Activated CD4-positive, alpha-beta T cell treated with anti-CD3 and anti-CD28 coated beads for 36 hours (primary cell): ENCODE measurements at regions not wholly inside any gene's neighbourhood (a gene's known extent, or its start where the extent isn't known, plus 50 kb on each side); places are given as distances from the start of the nearest gene placed in this dataset.
"Not testable (repeated sequence)": the region's sequence is repeated elsewhere in the genome, so short reads cannot be mapped to it uniquely, and the experiment has no call there.

Experiments used
- ATAC-seq: fragments of 200-7000 bp; cut with Tn5 transposase; one replicate; pipeline ENCODE4 v1.10.0; 2021; ENCODE audit warnings: mild to moderate bottlenecking, moderate library complexity
- CTCF ChIA-PET: fragments of 350-600 bp; sonication (Branson Sonifier 250); formaldehyde crosslinking; loops from one replicate; lab custom pipeline; 2021; ENCODE audit warnings: antibody characterized with exemption; lab: Charles Lee
- POLR2A ChIA-PET: fragments of 350-600 bp; sonication (Branson Sonifier 250); formaldehyde crosslinking; loops from one replicate; lab custom pipeline; 2021; ENCODE audit warnings: antibody characterized with exemption, inconsistent platforms; lab: Charles Lee
- DNase-seq: peaks from one replicate; pipeline ENCODE4 v3.0.0-alpha.2; 2020
- H3K27ac Mint-ChIP-seq: one replicate; pipeline ENCODE4 v1.8.0; 2021; ENCODE audit warnings: mixed read lengths
- H3K27me3 Mint-ChIP-seq: one replicate; pipeline ENCODE4 v1.8.0; 2021; ENCODE audit warnings: mixed read lengths
- H3K36me3 Mint-ChIP-seq: one replicate; pipeline ENCODE4 v1.8.0; 2021; ENCODE audit warnings: low read depth, mixed read lengths
- H3K4me1 Mint-ChIP-seq: one replicate; pipeline ENCODE4 v1.8.0; 2021; ENCODE audit warnings: mixed read lengths
- H3K4me3 Mint-ChIP-seq: one replicate; pipeline ENCODE4 v1.8.0; 2021; ENCODE audit warnings: mild to moderate bottlenecking, moderate library complexity, mixed read lengths
- H3K9me3 Mint-ChIP-seq: one replicate; pipeline ENCODE4 v1.8.0; 2021; ENCODE audit warnings: low read depth, mixed read lengths
- intact Hi-C, 2 experiments: fragments of 100-400 bp; cut with DNase I in 1 of 2; cut with micrococcal nuclease in 1 of 2; formaldehyde crosslinking; loops; one replicate each; pipeline versions ENCODE4 v1.14.2 to v1.15.1; 2022 to 2024; cut with DNase I, micrococcal nuclease

DNA sequence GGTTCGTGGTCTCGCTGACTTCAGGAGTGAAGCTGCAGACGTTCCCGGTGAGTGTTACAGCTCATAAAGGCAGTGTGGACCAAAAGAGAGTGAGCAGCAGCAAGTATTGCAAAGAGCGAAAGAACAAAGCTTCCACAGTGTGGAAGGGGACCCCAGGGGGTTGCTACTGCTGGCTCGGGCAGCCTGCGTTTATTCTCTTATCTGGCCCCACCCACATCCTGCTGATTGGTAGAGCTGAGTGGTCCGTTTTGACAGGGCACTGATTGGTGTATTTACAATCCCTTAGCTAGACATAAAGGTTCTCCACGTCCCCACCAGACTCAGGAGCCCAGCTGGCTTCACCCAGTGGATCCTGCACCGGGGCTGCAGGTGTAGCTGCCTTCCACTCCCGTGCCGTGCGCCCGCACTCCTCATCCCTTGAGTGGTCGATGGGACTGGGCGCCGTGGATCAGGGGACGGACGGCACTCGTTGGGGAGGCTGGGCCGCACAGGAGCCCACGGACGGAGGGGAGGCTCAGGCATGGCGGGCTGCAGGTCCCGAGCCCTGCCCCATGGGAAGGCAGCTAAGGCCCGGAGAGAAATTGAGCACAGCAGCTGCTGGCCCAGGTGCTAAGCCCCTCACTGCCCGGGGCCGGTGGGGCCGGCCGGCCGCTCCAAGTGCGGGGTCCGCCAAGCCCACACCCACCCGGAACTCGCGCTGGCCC is 2661.6 kb upstream of the PCDH20 start:
- H3K4me1 Mint-ChIP-seq, H3K27me3 Mint-ChIP-seq, POLR2A ChIA-PET, ATAC-seq, DNase-seq, H3K27ac Mint-ChIP-seq, H3K36me3 Mint-ChIP-seq, H3K4me3 Mint-ChIP-seq, intact Hi-C loops, H3K9me3 Mint-ChIP-seq: not testable (repeated sequence)
- CTCF ChIA-PET, result interaction anchor here (0.9 kb wide), 1 partner anchor 12 kb away, joined by 3 read pairs; no protein-coding TSS in a partner anchor

DNA sequence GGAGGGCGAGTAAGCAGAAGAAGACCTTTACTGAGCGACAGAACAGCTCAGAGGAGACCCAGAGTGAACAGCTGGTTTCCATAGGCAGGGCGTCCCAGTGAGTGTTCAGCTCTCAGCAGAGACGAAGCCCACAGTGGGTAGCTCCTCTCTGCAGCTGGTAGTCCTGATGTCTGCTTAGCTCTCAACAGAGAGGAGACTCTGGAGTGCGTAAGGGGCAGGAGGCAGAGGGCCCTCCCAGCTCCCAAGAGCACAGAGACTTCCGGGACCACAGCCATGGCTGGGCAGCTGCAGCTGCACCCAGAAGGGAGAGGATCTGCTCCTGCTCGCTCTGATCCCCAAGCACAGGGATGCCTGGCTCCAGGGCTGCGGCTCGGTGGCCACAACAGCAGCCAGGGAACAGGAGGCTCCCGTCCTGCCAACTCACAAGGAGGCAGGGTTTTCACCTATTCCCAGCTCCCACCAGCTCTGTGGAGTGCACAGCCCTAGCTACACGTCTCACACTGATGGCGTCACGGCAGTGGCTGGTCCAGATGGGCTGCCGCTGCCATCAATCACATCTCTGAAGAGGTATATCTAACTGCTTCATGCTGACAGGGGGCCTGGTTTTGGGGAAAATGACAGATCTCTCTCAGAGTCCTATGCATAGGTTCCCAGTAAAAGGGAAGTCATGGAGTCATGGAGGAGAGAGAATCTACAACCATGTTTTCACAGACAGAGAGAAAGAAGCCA is 2660.1 kb upstream of the PCDH20 start:
- peaks cover 5% of the 10 kb centered on the region for H3K9me3 Mint-ChIP-seq
- H3K27ac Mint-ChIP-seq, result no peak overlapping the region
- ChIA-PET CTCF (no interaction called here), POLR2A (no interaction called here)
- no peaks in the 10 kb centered on the region for H3K4me1 Mint-ChIP-seq
- intact Hi-C loops, result no loop called here
- ATAC-seq, result no peak
- no peaks in the 10 kb centered on the region for H3K36me3 Mint-ChIP-seq
- no peak overlapping the region for H3K4me3 Mint-ChIP-seq
- DNase-seq, result no peak
- no peaks in the 10 kb centered on the region for H3K27me3 Mint-ChIP-seq

DNA sequence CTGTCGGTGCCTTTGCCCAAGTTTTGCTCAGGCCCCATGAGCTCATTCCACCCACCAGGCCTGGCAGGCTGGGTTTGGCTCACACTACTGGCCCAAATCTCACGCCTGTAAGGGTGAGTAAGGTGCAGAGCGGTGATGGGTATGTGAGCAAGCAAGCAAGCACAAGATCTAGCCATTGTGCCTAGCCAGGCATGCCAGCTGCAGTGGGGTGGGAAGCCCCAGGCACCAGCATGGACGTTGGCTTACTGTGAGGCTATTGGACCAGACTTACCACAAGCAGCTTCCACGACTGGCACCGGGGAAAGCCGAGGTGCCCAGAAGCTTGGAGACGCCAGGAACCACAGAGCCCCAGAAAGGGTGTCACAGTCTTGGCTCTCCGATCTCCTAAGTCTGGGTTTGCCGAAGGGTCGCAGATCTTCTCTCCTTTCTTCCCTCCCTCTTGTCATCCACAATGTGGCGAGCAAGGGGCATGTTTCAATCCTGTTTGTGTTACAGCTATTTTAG is 2659.4 kb upstream of the PCDH20 start:
- Mint-ChIP-seq H3K27me3 (no peaks in the 10 kb centered on the region), H3K4me3 (no peak overlapping the region), H3K27ac (no peak overlapping the region), H3K36me3 (no peaks in the 10 kb centered on the region), H3K4me1 (no peaks in the 10 kb centered on the region), H3K9me3 (peaks cover 5% of the 10 kb centered on the region)
- ChIA-PET CTCF (no interaction called here), POLR2A (no interaction called here)
- ATAC-seq (no peak), DNase-seq (no peak)
- intact Hi-C loops, result no loop called here

DNA sequence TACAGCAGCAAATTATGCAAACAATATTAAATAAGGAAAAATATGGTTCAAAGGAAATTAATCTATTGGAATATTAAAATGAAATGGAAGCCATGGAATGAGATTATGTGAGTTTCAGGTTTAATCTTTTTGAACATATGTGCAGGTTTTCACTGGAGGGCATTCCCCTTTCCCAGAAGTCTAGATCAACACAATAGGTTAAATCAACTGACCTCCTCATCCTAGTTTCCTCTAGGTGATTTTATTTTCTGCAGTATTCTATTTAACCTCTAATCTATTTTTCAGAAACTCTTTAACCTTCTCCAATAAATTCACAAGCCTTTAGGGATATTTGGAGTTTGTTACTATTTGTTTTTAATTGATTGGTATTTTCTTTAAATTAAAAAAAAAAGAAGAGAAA is 2657.6 kb upstream of the PCDH20 start:
- ChIA-PET POLR2A (no interaction called here), CTCF (no interaction called here)
- no peaks in the 10 kb centered on the region for H3K27me3 Mint-ChIP-seq
- ATAC-seq (no peak), DNase-seq (no peak)
- no peaks in the 10 kb centered on the region for H3K36me3 Mint-ChIP-seq
- no peak overlapping the region for H3K4me3 Mint-ChIP-seq
- H3K9me3 Mint-ChIP-seq, result peaks cover 5% of the 10 kb centered on the region
- H3K4me1 Mint-ChIP-seq, result no peaks in the 10 kb centered on the region
- no peak overlapping the region for H3K27ac Mint-ChIP-seq
- intact Hi-C loops, result no loop called here

DNA sequence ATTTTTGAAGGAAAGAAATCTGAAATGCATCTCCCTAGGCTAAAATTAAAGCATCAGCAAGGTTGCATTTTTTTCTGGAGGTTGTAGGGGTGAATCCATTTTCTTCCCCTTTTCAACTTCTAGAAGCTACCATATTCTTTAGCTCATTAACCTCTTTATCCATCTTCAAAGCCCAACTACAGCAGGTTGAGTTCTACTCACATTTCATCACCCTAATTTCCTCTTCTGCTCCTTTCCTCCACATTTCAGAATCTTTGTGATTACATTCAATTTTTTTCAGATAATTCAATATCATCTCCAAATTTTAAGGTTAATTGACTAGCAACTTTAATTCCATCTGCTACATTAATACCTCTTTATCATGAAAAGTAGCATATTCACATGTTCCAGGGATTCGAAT is 2655.7 kb upstream of the PCDH20 start:
- no peak for ATAC-seq
- no peaks in the 10 kb centered on the region for H3K36me3 Mint-ChIP-seq
- no peak for DNase-seq
- no peaks in the 10 kb centered on the region for H3K4me1 Mint-ChIP-seq
- H3K9me3 Mint-ChIP-seq, result no peaks in the 10 kb centered on the region
- ChIA-PET CTCF (no interaction called here), POLR2A (no interaction called here)
- H3K4me3 Mint-ChIP-seq, result no peak overlapping the region
- intact Hi-C loops, result no loop called here
- H3K27ac Mint-ChIP-seq, result no peak overlapping the region
- H3K27me3 Mint-ChIP-seq, result no peaks in the 10 kb centered on the region

DNA sequence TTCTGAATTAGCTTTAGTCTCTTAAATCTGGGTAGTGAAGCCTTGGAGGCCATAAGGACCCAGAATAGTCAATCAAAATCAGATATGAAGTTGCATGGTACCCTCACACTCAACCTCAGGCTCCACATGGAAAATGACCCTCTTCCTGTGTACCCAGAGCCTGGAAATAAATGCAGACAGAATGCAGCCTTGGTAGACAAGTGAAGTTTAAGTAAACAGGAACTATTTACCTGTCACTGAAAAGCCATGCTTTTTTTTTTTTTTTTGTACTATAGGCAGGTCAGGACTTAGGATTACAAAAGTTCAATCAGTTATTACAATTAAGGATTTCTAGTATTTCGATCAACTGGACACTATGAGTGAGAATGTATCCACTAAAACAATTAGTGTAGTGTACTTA is 2654.2 kb upstream of the PCDH20 start:
- H3K27me3 Mint-ChIP-seq, result no peaks in the 10 kb centered on the region
- CTCF ChIA-PET, result no interaction called here
- intact Hi-C loops, result no loop called here
- H3K4me3 Mint-ChIP-seq, result no peak overlapping the region
- DNase-seq, result no peak
- H3K36me3 Mint-ChIP-seq, result no peaks in the 10 kb centered on the region
- no peaks in the 10 kb centered on the region for H3K4me1 Mint-ChIP-seq
- no peaks in the 10 kb centered on the region for H3K9me3 Mint-ChIP-seq
- no peak overlapping the region for H3K27ac Mint-ChIP-seq
- no peak for ATAC-seq
- POLR2A ChIA-PET, result no interaction called here

DNA sequence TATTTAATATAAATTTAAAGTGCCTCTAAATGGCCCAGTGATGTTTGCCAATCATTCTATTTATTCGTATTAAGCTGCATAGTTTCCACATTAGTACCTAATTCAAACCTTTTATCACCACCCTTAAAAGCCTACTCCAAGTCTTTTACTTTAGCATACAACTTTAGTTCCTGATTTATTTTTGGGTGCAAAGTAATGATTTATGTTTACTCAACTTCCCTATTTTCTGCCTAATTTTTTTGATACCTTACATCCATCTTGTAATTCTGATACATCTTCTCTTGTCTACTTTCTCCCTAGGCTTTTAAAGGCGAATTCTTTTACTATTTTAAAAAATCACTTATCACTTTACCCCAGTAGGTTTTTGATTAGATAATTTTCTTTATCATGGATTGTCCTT is 2651.1 kb upstream of the PCDH20 start:
- H3K27me3 Mint-ChIP-seq, result no peaks in the 10 kb centered on the region
- intact Hi-C loops, result no loop called here
- ChIA-PET CTCF (interaction anchor here (0.6 kb wide), 1 partner anchor 447 kb away, joined by 3 read pairs; no protein-coding TSS in a partner anchor), POLR2A (no interaction called here)
- no peak for DNase-seq
- H3K4me1 Mint-ChIP-seq, result no peaks in the 10 kb centered on the region
- H3K9me3 Mint-ChIP-seq, result peaks cover under 1% of the 10 kb centered on the region
- H3K4me3 Mint-ChIP-seq, result no peak overlapping the region
- no peak overlapping the region for H3K27ac Mint-ChIP-seq
- H3K36me3 Mint-ChIP-seq, result no peaks in the 10 kb centered on the region
- ATAC-seq, result no peak

DNA sequence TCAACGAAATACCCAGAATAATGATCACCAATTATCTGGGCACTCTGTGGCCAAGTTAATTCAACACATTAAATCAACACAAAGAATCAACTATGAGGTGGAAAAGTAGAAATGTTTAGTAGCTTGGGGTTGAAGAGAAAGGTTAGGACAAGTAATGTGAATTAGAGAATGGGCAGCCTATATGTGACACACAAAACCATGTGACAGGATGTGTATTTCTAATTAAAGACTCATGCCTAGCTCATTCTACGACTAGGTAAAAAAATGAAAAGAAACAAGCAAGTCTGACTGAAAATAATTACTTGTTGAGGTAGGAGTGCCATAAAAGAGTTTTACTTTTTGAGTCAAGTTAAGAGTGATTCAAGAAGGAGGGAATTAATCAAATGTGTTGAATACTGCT is 2646.0 kb upstream of the PCDH20 start:
- peaks cover 13% of the 10 kb centered on the region for H3K9me3 Mint-ChIP-seq
- no peak for DNase-seq
- intact Hi-C loops, result no loop called here
- H3K4me3 Mint-ChIP-seq, result no peak overlapping the region
- H3K36me3 Mint-ChIP-seq, result no peaks in the 10 kb centered on the region
- H3K4me1 Mint-ChIP-seq, result no peaks in the 10 kb centered on the region
- ChIA-PET CTCF (interaction anchor here (0.8 kb wide), 1 partner anchor 1173 kb away, joined by 4 read pairs; no protein-coding TSS in a partner anchor), POLR2A (interaction anchor here (0.6 kb wide), 1 partner anchor 552 kb away, joined by 4 read pairs; no protein-coding TSS in a partner anchor)
- no peak for ATAC-seq
- no peak overlapping the region for H3K27ac Mint-ChIP-seq
- no peaks in the 10 kb centered on the region for H3K27me3 Mint-ChIP-seq

DNA sequence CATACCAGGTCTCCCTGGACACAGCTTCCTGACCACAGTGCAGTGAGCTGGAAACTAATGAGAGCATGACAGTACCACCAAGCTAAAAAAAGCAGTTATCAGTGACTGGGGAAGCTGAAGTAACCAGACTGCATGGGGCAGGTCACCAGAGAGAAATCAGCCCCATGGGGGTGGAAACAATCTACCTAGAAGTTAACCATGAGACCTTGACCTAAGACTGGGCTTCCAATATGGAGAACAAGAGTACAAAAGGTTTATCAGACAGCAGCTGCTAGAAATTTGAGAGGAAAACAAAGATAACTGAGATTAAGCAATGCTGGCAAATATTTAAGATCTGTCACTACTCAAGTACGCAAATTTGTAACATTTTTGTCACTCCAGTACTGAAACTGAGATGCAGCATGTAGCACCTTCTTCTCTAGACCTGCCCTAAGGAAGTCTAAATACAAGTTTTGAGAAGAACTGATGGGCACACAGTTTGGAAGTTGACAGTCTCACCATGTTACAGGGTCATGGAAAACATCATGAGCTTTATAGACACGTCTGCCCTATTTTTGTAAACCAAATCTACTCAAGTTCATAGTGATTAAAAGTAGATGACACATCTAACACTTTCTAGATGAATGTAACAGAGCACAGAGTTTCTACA is 2641.8 kb upstream of the PCDH20 start:
- H3K27ac Mint-ChIP-seq, result no peak overlapping the region
- H3K27me3 Mint-ChIP-seq, result no peaks in the 10 kb centered on the region
- no peaks in the 10 kb centered on the region for H3K4me1 Mint-ChIP-seq
- H3K9me3 Mint-ChIP-seq, result peaks cover 20% of the 10 kb centered on the region
- no peaks in the 10 kb centered on the region for H3K36me3 Mint-ChIP-seq
- ChIA-PET CTCF (no interaction called here), POLR2A (no interaction called here)
- DNase-seq (no peak), ATAC-seq (no peak)
- H3K4me3 Mint-ChIP-seq, result no peak overlapping the region
- intact Hi-C loops, result no loop called here

DNA sequence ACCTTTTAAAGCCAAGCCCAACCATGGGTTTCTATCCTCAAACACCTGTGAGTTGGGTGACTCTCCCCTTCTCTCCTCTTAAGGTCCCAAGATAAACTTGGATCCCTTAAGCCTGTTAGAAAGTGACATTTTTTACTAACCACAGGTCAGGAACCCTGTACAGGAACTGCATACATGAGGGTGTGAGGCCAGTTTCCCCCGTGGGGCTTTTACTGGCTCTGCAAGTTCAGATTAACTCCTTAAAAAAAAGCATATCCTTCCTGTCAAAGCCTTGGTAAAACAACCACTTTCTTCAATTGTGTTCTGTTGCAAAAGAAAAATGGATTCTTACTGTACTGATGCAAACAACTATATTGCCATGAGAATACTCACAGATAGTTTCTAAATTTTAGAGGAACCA is 2638.7 kb upstream of the PCDH20 start:
- Mint-ChIP-seq H3K9me3 (peaks cover 16% of the 10 kb centered on the region), H3K27ac (no peak overlapping the region), H3K4me3 (no peak overlapping the region), H3K27me3 (no peaks in the 10 kb centered on the region), H3K4me1 (no peaks in the 10 kb centered on the region), H3K36me3 (no peaks in the 10 kb centered on the region)
- DNase-seq (no peak), ATAC-seq (no peak)
- ChIA-PET CTCF (no interaction called here), POLR2A (no interaction called here)
- intact Hi-C loops, result no loop called here

DNA sequence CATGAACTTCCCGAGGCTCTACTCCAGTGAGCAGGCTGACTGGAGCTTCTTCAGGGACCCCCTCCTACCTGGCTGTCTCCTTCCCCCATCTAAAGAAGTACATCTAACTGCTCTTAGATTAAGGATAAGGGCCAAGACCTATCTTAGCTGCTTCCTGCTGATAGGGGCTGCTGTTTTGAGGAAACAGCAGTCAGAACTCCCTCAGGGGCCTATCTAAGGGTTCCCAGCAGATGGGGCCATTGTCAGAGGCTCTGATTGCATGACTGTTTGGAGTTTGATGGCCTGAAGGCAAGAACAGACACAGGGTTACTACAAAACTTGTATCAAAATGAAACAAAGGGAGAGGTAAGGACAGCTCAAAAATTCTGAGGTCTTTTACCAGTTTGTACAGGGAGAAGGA is 2636.9 kb upstream of the PCDH20 start:
- ATAC-seq (no peak), DNase-seq (no peak)
- ChIA-PET POLR2A (no interaction called here), CTCF (no interaction called here)
- H3K36me3 Mint-ChIP-seq, result no peaks in the 10 kb centered on the region
- no peaks in the 10 kb centered on the region for H3K27me3 Mint-ChIP-seq
- no peak overlapping the region for H3K27ac Mint-ChIP-seq
- no peaks in the 10 kb centered on the region for H3K4me1 Mint-ChIP-seq
- intact Hi-C loops, result no loop called here
- no peak overlapping the region for H3K4me3 Mint-ChIP-seq
- peaks cover 8% of the 10 kb centered on the region for H3K9me3 Mint-ChIP-seq

DNA sequence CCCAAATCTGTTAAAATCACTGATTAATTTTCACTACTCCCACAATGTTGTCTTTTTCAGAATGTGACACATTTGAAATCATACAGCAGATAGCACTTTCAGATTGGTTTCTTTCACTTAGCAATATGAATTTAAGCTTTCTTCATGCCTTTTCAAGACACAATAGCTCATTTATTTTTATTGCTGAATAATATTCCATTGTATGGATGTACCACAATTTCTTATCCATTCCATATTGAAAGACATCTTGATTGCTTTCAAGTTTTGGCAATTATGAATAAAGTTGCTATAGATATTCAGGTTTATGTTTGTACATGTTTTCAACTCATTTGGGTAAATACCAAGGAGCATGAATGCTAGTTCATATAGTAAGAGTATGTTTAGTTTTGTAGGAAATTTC is 2635.6 kb upstream of the PCDH20 start:
- no peak overlapping the region for H3K4me3 Mint-ChIP-seq
- intact Hi-C loops, result no loop called here
- ATAC-seq, result no peak
- ChIA-PET CTCF (no interaction called here), POLR2A (no interaction called here)
- H3K27ac Mint-ChIP-seq, result no peak overlapping the region
- H3K36me3 Mint-ChIP-seq, result no peaks in the 10 kb centered on the region
- no peaks in the 10 kb centered on the region for H3K4me1 Mint-ChIP-seq
- H3K9me3 Mint-ChIP-seq, result peaks cover 8% of the 10 kb centered on the region
- H3K27me3 Mint-ChIP-seq, result no peaks in the 10 kb centered on the region
- no peak for DNase-seq
